Spleen (tissue), 7 donors: ENCODE measurements at regions not wholly inside any gene's neighbourhood (a gene's known extent, or its start where the extent isn't known, plus 50 kb on each side); places are given as distances from the start of the nearest gene placed in this dataset.

Experiments used
- POLR2A ChIP-seq, 3 donors: fragments of 450-650 bp; IDR thresholded peaks; one replicate each; pipeline ENCODE4 v1.5.1; 2017; ENCODE audit warnings: antibody characterized with exemption in 3 of 3, mild to moderate bottlenecking in 1 of 3
- TF ChIP-seq, protein P1 (sequence below), 11 experiments: fragments of 200-600 bp in 7 of 11; fragments of 450-650 bp in 4 of 11; sonication (generic) in 4 of 11; IDR thresholded peaks in 8 of 11; conservative IDR thresholded peaks in 3 of 11; 1 replicate in 7 of 11; 2 replicates in 4 of 11; pipeline versions ENCODE4 v1.4.0 to v1.8.0; 2016 to 2021; ENCODE audit warnings: antibody characterized with exemption in 11 of 11, inconsistent platforms in 4 of 11, mild to moderate bottlenecking in 1 of 11
- donor health status: DM: no; HTN: no; CAD: no; lungs with moderate emphysema.
- donor health status: DM: no; HTN: no; CAD: no.
- donor health status: DM: no; HTN: no; CAD: no.

DNA sequence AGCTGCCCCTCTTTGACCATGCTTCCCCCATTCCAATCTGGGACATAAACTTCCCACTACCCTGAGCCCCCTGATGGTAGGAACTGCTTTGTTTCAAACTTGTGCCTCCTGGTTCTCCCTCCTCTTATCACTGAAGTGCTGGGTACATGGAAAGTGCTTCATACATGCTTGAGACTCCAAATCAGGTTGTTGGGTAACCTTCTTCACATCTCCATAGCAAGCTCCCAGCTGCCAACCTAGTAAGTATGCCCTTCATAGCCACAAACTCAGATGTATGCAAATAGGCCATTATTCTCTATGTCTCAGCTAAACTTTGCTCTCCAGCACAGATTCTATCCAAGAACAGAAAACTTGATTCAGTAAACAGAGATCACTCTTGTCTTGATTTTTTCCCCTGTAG, 310.6 kb upstream of the IRX3 start:
- TF ChIP-seq, protein P1, sequence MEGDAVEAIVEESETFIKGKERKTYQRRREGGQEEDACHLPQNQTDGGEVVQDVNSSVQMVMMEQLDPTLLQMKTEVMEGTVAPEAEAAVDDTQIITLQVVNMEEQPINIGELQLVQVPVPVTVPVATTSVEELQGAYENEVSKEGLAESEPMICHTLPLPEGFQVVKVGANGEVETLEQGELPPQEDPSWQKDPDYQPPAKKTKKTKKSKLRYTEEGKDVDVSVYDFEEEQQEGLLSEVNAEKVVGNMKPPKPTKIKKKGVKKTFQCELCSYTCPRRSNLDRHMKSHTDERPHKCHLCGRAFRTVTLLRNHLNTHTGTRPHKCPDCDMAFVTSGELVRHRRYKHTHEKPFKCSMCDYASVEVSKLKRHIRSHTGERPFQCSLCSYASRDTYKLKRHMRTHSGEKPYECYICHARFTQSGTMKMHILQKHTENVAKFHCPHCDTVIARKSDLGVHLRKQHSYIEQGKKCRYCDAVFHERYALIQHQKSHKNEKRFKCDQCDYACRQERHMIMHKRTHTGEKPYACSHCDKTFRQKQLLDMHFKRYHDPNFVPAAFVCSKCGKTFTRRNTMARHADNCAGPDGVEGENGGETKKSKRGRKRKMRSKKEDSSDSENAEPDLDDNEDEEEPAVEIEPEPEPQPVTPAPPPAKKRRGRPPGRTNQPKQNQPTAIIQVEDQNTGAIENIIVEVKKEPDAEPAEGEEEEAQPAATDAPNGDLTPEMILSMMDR (IDR thresholded peaks at IDR 0.05 in 8 of 11, conservative IDR thresholded peaks at IDR 0.05 in 3 of 11): no peak
- no peak for TF ChIP-seq POLR2A (IDR thresholded peaks at IDR 0.05)
